Heart right ventricle (tissue), 16 donors: ENCODE measurements at regions not wholly inside any gene's neighbourhood (a gene's known extent, or its start where the extent isn't known, plus 50 kb on each side); places are given as distances from the start of the nearest gene placed in this dataset.

Experiments used
- ATAC-seq, 8 donors: fragments of 200-7000 bp; cut with Tn5 transposase; one replicate each; pipeline ENCODE4 v1.9.1; 2020; ENCODE audit warnings: mild to moderate bottlenecking in 8 of 8, moderate library complexity in 8 of 8, moderate number of reproducible peaks in 1 of 8
- DNase-seq, 2 donors: peaks; one replicate each; pipeline ENCODE4 v3.0.0-alpha.2; 2020
- H3K27ac ChIP-seq, 10 donors: fragments of 200-600 bp; sonication (generic) in 2 of 10; one replicate each; pipeline versions ENCODE4 v1.5.0 to v1.8.0; 2020 to 2022; ENCODE audit warnings: mild to moderate bottlenecking in 3 of 10
- H3K27me3 ChIP-seq, 7 donors: fragments of 200-600 bp; one replicate each; pipeline ENCODE4 v1.8.0; 2021 to 2022; ENCODE audit warnings: mild to moderate bottlenecking in 2 of 7
- H3K36me3 ChIP-seq, 9 donors: fragments of 200-600 bp; sonication (generic) in 1 of 9; one replicate each; pipeline versions ENCODE4 v1.5.0 to v1.8.0; 2020 to 2022; ENCODE audit warnings: mild to moderate bottlenecking in 2 of 9
- H3K4me1 ChIP-seq, 9 donors: fragments of 200-600 bp; sonication (generic) in 1 of 9; one replicate each; pipeline versions ENCODE4 v1.5.0 to v1.8.0; 2020 to 2022; ENCODE audit warnings: mild to moderate bottlenecking in 4 of 9
- H3K4me3 ChIP-seq, 10 donors: fragments of 200-600 bp; sonication (generic) in 2 of 10; one replicate each; pipeline versions ENCODE4 v1.5.0 to v1.8.0; 2020 to 2022; ENCODE audit warnings: mild to moderate bottlenecking in 7 of 10, moderate library complexity in 2 of 10
- H3K9me3 ChIP-seq, 11 donors: fragments of 200-600 bp in 10 of 11; sonication (generic) in 2 of 11; one replicate each; pipeline versions ENCODE4 v1.5.0 to v1.8.0; 2013 to 2022; ENCODE audit warnings: mild to moderate bottlenecking in 2 of 11, control low read depth in 1 of 11, moderate library complexity in 1 of 11
- CTCF ChIP-seq, 9 donors: fragments of 200-600 bp; sonication (generic) in 2 of 9; IDR thresholded peaks; one replicate each; pipeline versions ENCODE4 v1.5.0 to v1.8.0; 2021 to 2022; ENCODE audit warnings: antibody characterized with exemption in 9 of 9, mild to moderate bottlenecking in 5 of 9, moderate library complexity in 1 of 9
- WGBS, 2 donors: extraction: QIAGEN DNeasy Blood & Tissue Kit; methylation state at CpG; one replicate each; pipeline ENCODE4 v1.1.7; 2013; ENCODE audit warnings: inconsistent platforms in 1 of 2; 5-methylcytosine and 5-hydroxymethylcytosine counted together
- intact Hi-C, 10 donors: fragments of 100-400 bp; cut with DNase I; formaldehyde crosslinking; loops; one replicate each; pipeline versions ENCODE4 v1.11.1 to v1.14.2; 2022
- donor health status: Arrhythmogenic right ventricular cardiomyopathy.
- donor health status: ischemic (EF 13 %, LVEDD 7.1; RV severe dilation, severe dysfunction).
- donor health status: healthy with polysubstance abuse.
- donor health status: DM: no; HTN: yes; CAD: no.
- donor health status: DM: no; HTN: no; CAD: no.
- donor health status: ischemic (EF 25% LVEDD 6.9; RV normal size, moderate dysfunction).
- donor health status: ischemic (EF 25% LVEDD 5.7; RV mildly dilated, moderate dysfunction).
- donor health status: healthy.
- donor health status: DM: yes; HTN: yes; CAD: no.
- donor health status: Ischemic cardiomyopathy.
- donor health status: ischemic (EF 35%, LVEDD 5.7; RV mildly dilated, moderate dysfunction).
- donor health status: nonischemic (EF 11% LVEDD 7.7; RV severe dilation, severe dysfunction).
- donor health status: DM: yes; HTN: yes; CAD: no.
- donor health status: PGD.
- donor health status: ischemic (EF 29% LVEDD 5.4; RV normal size, mild dysfunction).
- donor health status: nonischemic (EF 23%, LVEDD 6.1; RV moderate dilation, normal function).

DNA sequence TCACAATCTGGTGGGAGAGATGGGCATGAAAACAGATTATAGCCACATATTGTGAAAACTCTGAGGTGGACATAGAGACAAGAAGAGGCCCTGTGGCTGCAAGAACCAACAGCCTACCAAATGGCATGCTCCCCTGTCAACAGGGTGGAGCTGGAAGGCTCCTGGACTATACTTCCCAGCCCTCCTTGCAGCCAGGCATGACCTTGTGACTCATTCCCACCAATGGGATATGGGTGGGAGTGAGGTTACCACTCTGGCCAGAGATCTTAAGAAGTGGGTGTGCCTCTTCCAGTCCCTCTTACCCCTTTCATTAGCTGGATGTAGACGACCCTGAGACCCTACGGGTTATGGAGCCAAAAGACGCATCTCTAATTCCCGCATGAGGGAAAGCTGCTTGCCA, 126.4 kb upstream of the ZBED5 start:
- Histone ChIP-seq H3K36me3 (no peaks in the 10 kb centered on the region), H3K9me3 (peaks cover 0 to 16% (median 0%) of the 10 kb centered on the region in 11 donors), H3K27ac (no peak overlapping the region), H3K4me3 (no peak overlapping the region), H3K4me1 (peaks cover 0 to 8% (median 0%) of the 10 kb centered on the region in 9 donors), H3K27me3 (no peaks in the 10 kb centered on the region)
- DNase-seq (no peak), ATAC-seq (no peak)
- WGBS, 2 donors, result 80 to 84% methylated on average over 4 of the region's 4 CpGs
- TF ChIP-seq CTCF (IDR thresholded peaks at IDR 0.05), result no peak
- intact Hi-C loops, result no loop called here

- ATAC-seq (no peak), DNase-seq (no peak)
- no peaks in the 10 kb centered on the region for H3K36me3 ChIP-seq
- no peak overlapping the region for H3K27ac ChIP-seq
- intact Hi-C loops, result no loop called here
- peaks cover 0 to 12% (median 0%) of the 10 kb centered on the region in 9 donors for H3K4me1 ChIP-seq
- no peak for TF ChIP-seq CTCF (IDR thresholded peaks at IDR 0.05)
- peaks cover 0 to 22% (median 0%) of the 10 kb centered on the region in 11 donors for H3K9me3 ChIP-seq
- no peak overlapping the region for H3K4me3 ChIP-seq
- WGBS, 2 donors, result 32 to 41% methylated on average over 6 of the region's 6 CpGs
- H3K27me3 ChIP-seq, result no peaks in the 10 kb centered on the region
Observed at GRCh38 chr11:10982704-10983510, 125.1 kb upstream of the ZBED5 start.

DNA sequence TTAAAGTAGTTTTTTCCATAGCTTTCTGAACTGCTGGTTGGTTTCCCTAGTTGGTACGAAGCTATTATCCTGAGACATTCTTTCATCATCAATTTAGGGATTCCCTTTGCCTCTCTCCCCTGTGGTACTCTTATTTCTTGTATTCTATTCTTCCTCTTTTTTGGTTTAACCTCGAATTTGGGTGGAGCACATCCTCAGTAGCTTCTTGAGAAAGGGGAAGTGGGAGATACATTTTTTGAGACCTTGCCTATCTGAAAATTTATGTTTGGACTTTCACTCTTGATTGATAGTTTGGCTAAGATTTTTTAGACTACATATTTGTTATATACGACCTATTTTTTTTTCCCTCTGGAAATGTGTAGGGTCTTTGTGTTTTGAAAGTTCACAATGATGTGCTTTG, 121.7 kb upstream of the ZBED5 start:
- Histone ChIP-seq H3K36me3 (no peaks in the 10 kb centered on the region), H3K4me3 (no peak overlapping the region), H3K4me1 (peaks cover 0 to 17% (median 0%) of the 10 kb centered on the region in 9 donors), H3K9me3 (peaks cover 0 to 33% (median 0%) of the 10 kb centered on the region in 11 donors), H3K27me3 (no peaks in the 10 kb centered on the region), H3K27ac (no peak overlapping the region)
- no peak for DNase-seq
- 69 to 75% methylated on average over 3 of the region's 3 CpGs for WGBS, 2 donors
- intact Hi-C loops, result no loop called here
- TF ChIP-seq CTCF (IDR thresholded peaks at IDR 0.05), result no peak
- no peak for ATAC-seq

GRCh38 chr11:10978198-10978597, 120.3 kb upstream of the ZBED5 start:
- ATAC-seq, result no peak
- Histone ChIP-seq H3K4me3 (no peak overlapping the region), H3K36me3 (no peaks in the 10 kb centered on the region), H3K9me3 (peaks cover 0 to 35% (median 0%) of the 10 kb centered on the region in 11 donors), H3K27ac (no peak overlapping the region), H3K27me3 (no peaks in the 10 kb centered on the region), H3K4me1 (peaks cover 0 to 17% (median 0%) of the 10 kb centered on the region in 9 donors)
- no peak for TF ChIP-seq CTCF (IDR thresholded peaks at IDR 0.05)
- WGBS, 2 donors, result 89 to 90% methylated on average over 1 of the region's 1 CpG
- no peak for DNase-seq
- intact Hi-C loops, result no loop called here
